ENCODE measurements at regions not wholly inside any gene's neighbourhood (a gene's known extent, or its start where the extent isn't known, plus 50 kb on each side); places are given as distances from the start of the nearest gene placed in this dataset.

- no peak for TF ChIP-seq CTCF (IDR thresholded peaks at IDR 0.05; ENCODE audit: insufficient read depth, low read length, poor library complexity, severe bottlenecking)
- TF ChIP-seq EZH2phosphoT487 (conservative IDR thresholded peaks at IDR 0.05; ENCODE audit: low read length): no peak
Observed at GRCh38 chr3:169029674-169030285, 633.7 kb downstream of the MECOM start.
